ENCODE measurements at regions not wholly inside any gene's neighbourhood (a gene's known extent, or its start where the extent isn't known, plus 50 kb on each side); places are given as distances from the start of the nearest gene placed in this dataset.

GRCh38 chr4:124389591-124389990, 322.9 kb downstream of the ANKRD50 start:
- Histone ChIP-seq H3K79me2 (ENCODE audit: insufficient read depth, low read length) (no peaks in the 10 kb centered on the region), H3K27ac (ENCODE audit: low read depth, low read length, poor library complexity, severe bottlenecking) (no peak overlapping the region), H3K9me3 (ENCODE audit: low read length) (no peaks in the 10 kb centered on the region), H2AFZ (ENCODE audit: low read length) (no peak overlapping the region), H3K4me2 (ENCODE audit: low read length) (no peak overlapping the region), H3K9ac (ENCODE audit: low read length) (no peak overlapping the region), H3K4me3 (ENCODE audit: low read depth, low read length, poor library complexity, severe bottlenecking) (no peak overlapping the region), H3K4me1 (ENCODE audit: insufficient read depth, low read length, severe bottlenecking) (no peaks in the 10 kb centered on the region), H4K20me1 (ENCODE audit: insufficient read depth, low read length) (no peaks in the 10 kb centered on the region), H3K36me3 (ENCODE audit: insufficient read depth, low read length) (no peaks in the 10 kb centered on the region), H3K9me2 (ENCODE audit: low read depth, low read length) (no peaks in the 10 kb centered on the region), H3K27me3 (ENCODE audit: insufficient read depth, low read length) (no peaks in the 10 kb centered on the region), H3F3A (ENCODE audit: insufficient read depth, low read length) (no peaks in the 10 kb centered on the region)
- TF ChIP-seq EZH2 (IDR thresholded peaks at IDR 0.05; ENCODE audit: borderline replicate concordance, low read length), result no peak
- TF ChIP-seq, protein P1, sequence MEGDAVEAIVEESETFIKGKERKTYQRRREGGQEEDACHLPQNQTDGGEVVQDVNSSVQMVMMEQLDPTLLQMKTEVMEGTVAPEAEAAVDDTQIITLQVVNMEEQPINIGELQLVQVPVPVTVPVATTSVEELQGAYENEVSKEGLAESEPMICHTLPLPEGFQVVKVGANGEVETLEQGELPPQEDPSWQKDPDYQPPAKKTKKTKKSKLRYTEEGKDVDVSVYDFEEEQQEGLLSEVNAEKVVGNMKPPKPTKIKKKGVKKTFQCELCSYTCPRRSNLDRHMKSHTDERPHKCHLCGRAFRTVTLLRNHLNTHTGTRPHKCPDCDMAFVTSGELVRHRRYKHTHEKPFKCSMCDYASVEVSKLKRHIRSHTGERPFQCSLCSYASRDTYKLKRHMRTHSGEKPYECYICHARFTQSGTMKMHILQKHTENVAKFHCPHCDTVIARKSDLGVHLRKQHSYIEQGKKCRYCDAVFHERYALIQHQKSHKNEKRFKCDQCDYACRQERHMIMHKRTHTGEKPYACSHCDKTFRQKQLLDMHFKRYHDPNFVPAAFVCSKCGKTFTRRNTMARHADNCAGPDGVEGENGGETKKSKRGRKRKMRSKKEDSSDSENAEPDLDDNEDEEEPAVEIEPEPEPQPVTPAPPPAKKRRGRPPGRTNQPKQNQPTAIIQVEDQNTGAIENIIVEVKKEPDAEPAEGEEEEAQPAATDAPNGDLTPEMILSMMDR (IDR thresholded peaks at IDR 0.05; ENCODE audit: low read length), result no peak

DNA sequence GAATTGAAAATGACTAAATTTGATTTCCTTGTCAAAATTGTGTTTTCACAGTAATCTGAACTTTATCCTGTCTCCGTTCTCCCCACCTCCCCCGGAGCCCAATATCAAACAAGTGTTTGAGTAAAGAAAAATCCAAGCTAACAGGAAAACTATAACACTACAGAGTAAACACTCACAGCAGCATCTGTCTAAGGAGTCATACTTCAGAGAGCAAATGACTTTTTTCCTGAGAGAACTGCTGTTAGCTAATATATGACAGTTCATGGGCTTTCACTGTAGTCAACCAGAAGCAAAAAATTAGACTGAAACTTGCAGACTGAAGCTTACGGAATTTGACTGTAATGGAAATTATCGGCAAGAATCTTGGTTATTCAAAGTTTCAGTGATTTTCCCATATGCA, 321.7 kb downstream of the ANKRD50 start:
- no peaks in the 10 kb centered on the region for H3K9me3 ChIP-seq (ENCODE audit: low read length)
- H3F3A ChIP-seq (ENCODE audit: insufficient read depth, low read length), result no peaks in the 10 kb centered on the region
- H3K4me2 ChIP-seq (ENCODE audit: low read length), result no peak overlapping the region
- H3K27me3 ChIP-seq (ENCODE audit: insufficient read depth, low read length), result no peaks in the 10 kb centered on the region
- H3K9ac ChIP-seq (ENCODE audit: low read length), result no peak overlapping the region
- no peak overlapping the region for H3K27ac ChIP-seq (ENCODE audit: low read depth, low read length, poor library complexity, severe bottlenecking)
- no peak overlapping the region for H2AFZ ChIP-seq (ENCODE audit: low read length)
- no peaks in the 10 kb centered on the region for H3K79me2 ChIP-seq (ENCODE audit: insufficient read depth, low read length)
- TF ChIP-seq, protein P1 (IDR thresholded peaks at IDR 0.05; ENCODE audit: low read length), result no peak
- TF ChIP-seq EZH2 (IDR thresholded peaks at IDR 0.05; ENCODE audit: borderline replicate concordance, low read length), result no peak
- no peaks in the 10 kb centered on the region for H3K4me1 ChIP-seq (ENCODE audit: insufficient read depth, low read length, severe bottlenecking)
- H3K4me3 ChIP-seq (ENCODE audit: low read depth, low read length, poor library complexity, severe bottlenecking), result no peak overlapping the region
- no peaks in the 10 kb centered on the region for H3K9me2 ChIP-seq (ENCODE audit: low read depth, low read length)
- H4K20me1 ChIP-seq (ENCODE audit: insufficient read depth, low read length), result no peaks in the 10 kb centered on the region
- H3K36me3 ChIP-seq (ENCODE audit: insufficient read depth, low read length), result no peaks in the 10 kb centered on the region

GRCh38 chr4:124396333-124396732, 316.2 kb downstream of the ANKRD50 start:
- TF ChIP-seq, protein P1 (IDR thresholded peaks at IDR 0.05; ENCODE audit: low read length), result no peak
- no peak for TF ChIP-seq EZH2 (IDR thresholded peaks at IDR 0.05; ENCODE audit: borderline replicate concordance, low read length)
- no peak overlapping the region for H3K27ac ChIP-seq (ENCODE audit: low read depth, low read length, poor library complexity, severe bottlenecking)
- no peaks in the 10 kb centered on the region for H3K27me3 ChIP-seq (ENCODE audit: insufficient read depth, low read length)
- H3K4me1 ChIP-seq (ENCODE audit: insufficient read depth, low read length, severe bottlenecking), result no peaks in the 10 kb centered on the region
- H4K20me1 ChIP-seq (ENCODE audit: insufficient read depth, low read length), result no peaks in the 10 kb centered on the region
- H3K36me3 ChIP-seq (ENCODE audit: insufficient read depth, low read length), result no peaks in the 10 kb centered on the region
- H3K4me3 ChIP-seq (ENCODE audit: low read depth, low read length, poor library complexity, severe bottlenecking), result no peak overlapping the region
- no peaks in the 10 kb centered on the region; the same call in 1 of the 2 replicates for H3F3A ChIP-seq (ENCODE audit: insufficient read depth, low read length)
- H3K9me3 ChIP-seq (ENCODE audit: low read length), result no peaks in the 10 kb centered on the region
- no peak overlapping the region for H3K9ac ChIP-seq (ENCODE audit: low read length)
- H2AFZ ChIP-seq (ENCODE audit: low read length), result no peak overlapping the region
- H3K79me2 ChIP-seq (ENCODE audit: insufficient read depth, low read length), result no peaks in the 10 kb centered on the region
- H3K9me2 ChIP-seq (ENCODE audit: low read depth, low read length), result no peaks in the 10 kb centered on the region
- no peak overlapping the region for H3K4me2 ChIP-seq (ENCODE audit: low read length)
